Stimulated activated memory B cell treated with anti-CD40 and anti-IgM and Interleukin-4, amounts not matched to agents 10 μg/mL and 1 μg/mL and 100 μg/mL, for 72 hours (primary cell): ENCODE measurements at regions not wholly inside any gene's neighbourhood (a gene's known extent, or its start where the extent isn't known, plus 50 kb on each side); places are given as distances from the start of the nearest gene placed in this dataset.

Source experiments
- ATAC-seq: fragments of 150-1000 bp; cut with Tn5 transposase; 2 replicates; pipeline ENCODE4 v1.10.0; 2021
- H3K27ac Mint-ChIP-seq: one replicate; pipeline ENCODE4 v1.8.0; 2022; ENCODE audit warnings: mild to moderate bottlenecking, mixed read lengths
- H3K27me3 Mint-ChIP-seq: one replicate; pipeline ENCODE4 v1.8.0; 2022; ENCODE audit warnings: mixed read lengths
- H3K36me3 Mint-ChIP-seq: one replicate; pipeline ENCODE4 v1.8.0; 2022; ENCODE audit warnings: mixed read lengths
- H3K4me1 Mint-ChIP-seq: one replicate; pipeline ENCODE4 v1.8.0; 2022; ENCODE audit warnings: mixed read lengths
- H3K4me3 Mint-ChIP-seq: one replicate; pipeline ENCODE4 v1.8.0; 2022; ENCODE audit warnings: mild to moderate bottlenecking, moderate library complexity, mixed read lengths
- H3K9me3 Mint-ChIP-seq: one replicate; pipeline ENCODE4 v1.8.0; 2022; ENCODE audit warnings: mixed read lengths

DNA sequence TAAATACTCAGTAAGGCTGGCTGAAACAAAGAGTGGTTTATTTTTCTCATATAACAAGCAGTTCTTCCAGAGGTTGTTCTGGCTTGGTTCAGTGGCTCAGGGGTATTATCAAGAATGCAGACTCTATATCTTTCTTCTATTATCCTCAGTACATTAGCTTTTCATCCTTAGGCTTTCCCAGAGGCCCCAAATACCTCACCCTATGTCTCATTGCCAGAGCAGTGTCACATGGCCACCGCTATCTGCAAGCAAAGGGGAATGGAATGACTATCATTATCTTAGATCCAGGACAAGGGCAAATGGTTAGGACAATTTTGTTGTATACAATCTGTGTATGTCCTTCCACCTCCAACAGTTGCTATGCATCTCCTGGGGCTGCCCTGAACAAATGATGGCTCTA, 69.0 kb upstream of the SNX2 start:
- Mint-ChIP-seq H3K4me1 (peaks cover 30% of the 10 kb centered on the region), H3K36me3 (no peaks in the 10 kb centered on the region), H3K4me3 (no peak overlapping the region), H3K27ac (no peak overlapping the region), H3K9me3 (no peaks in the 10 kb centered on the region), H3K27me3 (no peaks in the 10 kb centered on the region)
- ATAC-seq: no peak

DNA sequence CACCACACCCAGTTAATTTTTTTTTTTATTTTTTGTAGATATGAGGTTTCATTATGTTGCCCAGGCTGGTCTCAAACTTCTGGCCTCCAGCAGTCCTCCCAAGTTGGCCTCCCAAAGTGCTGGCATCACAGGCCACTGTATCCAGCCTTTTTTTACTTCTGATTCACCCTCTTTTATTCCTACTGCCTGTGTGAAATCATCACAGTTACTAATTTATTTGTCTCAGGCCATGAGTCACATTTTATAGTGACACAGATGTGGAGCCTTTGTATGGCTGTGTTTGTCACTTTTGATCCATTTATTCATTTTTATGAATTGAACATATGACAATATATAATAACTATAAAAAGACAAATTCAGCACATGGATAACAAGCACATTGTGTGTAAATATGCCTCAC, 67.1 kb upstream of the SNX2 start:
- H3K27me3 Mint-ChIP-seq: no peaks in the 10 kb centered on the region
- no peak overlapping the region for H3K27ac Mint-ChIP-seq
- no peak for ATAC-seq
- no peaks in the 10 kb centered on the region for H3K36me3 Mint-ChIP-seq
- peaks cover 11% of the 10 kb centered on the region for H3K4me1 Mint-ChIP-seq
- H3K9me3 Mint-ChIP-seq: no peaks in the 10 kb centered on the region
- H3K4me3 Mint-ChIP-seq: no peak overlapping the region

- Mint-ChIP-seq H3K27ac (no peak overlapping the region), H3K4me3 (no peak overlapping the region), H3K4me1 (peaks cover 6% of the 10 kb centered on the region), H3K36me3 (no peaks in the 10 kb centered on the region), H3K9me3 (no peaks in the 10 kb centered on the region), H3K27me3 (no peaks in the 10 kb centered on the region)
- ATAC-seq: no peak
Measured at GRCh38 chr5:122713041-122713440, 61.8 kb upstream of the SNX2 start.

DNA sequence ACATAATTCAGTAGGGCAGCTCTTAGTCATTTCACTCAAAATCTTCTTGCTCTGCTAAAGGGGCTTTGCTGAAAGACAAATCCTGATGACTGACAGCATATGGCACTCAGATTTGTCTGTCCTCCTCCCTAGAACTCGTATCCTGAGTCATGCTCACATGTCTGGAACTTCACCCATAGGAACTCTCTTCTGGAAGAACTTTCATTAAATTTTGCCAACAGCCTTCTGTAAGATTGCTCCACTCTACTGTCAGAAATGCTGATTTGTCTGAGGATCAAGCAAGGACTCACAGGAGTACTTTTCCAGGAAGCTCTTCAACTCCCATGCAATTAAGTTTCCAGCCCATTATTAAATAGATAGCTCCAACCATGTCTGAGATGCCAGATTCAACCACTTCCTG, 59.8 kb upstream of the SNX2 start:
- no peaks in the 10 kb centered on the region for H3K36me3 Mint-ChIP-seq
- H3K27me3 Mint-ChIP-seq: no peaks in the 10 kb centered on the region
- ATAC-seq: no peak
- no peak overlapping the region for H3K4me3 Mint-ChIP-seq
- no peaks in the 10 kb centered on the region for H3K9me3 Mint-ChIP-seq
- H3K27ac Mint-ChIP-seq: no peak overlapping the region
- H3K4me1 Mint-ChIP-seq: peaks cover 10% of the 10 kb centered on the region

GRCh38 chr5:122718611-122719010, 56.3 kb upstream of the SNX2 start:
- H3K4me1 Mint-ChIP-seq: peaks cover 45% of the 10 kb centered on the region
- no peaks in the 10 kb centered on the region for H3K27me3 Mint-ChIP-seq
- no peaks in the 10 kb centered on the region for H3K9me3 Mint-ChIP-seq
- H3K27ac Mint-ChIP-seq: no peak overlapping the region
- ATAC-seq: no peak
- no peak overlapping the region for H3K4me3 Mint-ChIP-seq
- no peaks in the 10 kb centered on the region for H3K36me3 Mint-ChIP-seq

DNA sequence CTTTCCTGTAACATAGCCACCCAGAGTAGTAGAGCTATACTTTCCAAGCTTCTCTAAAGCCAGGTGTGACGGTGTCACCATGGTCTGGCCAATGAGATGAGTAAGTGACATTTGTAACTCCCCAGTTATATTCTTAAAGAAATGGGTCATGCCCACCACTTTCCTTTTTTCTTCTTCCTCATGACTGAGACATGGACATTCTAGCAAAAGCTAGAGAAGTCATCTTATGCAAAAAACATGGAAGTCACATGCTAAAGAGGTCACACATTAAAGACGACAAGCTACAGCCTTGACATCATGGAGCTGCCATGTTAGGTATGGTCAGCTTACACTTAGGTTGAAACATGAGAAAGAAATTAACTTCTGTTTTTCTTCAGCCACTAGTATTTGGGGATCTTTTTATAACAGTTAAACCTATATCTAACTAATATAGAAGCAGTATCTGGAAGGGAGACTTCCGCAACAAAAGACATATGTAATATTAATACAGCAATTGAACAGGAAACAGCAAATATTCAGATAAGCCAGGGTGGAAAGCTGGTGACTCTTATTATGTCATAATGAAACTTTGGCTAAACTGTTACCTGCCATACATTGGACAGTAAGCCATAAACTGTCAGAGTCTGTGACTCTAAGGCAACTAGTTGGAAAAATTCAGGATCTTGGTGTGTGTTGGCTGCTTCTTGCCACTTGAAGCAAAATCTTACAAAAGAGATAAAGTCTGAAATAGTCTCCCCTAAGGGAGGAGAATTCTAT, 54.7 kb upstream of the SNX2 start:
- Mint-ChIP-seq H3K9me3 (no peaks in the 10 kb centered on the region), H3K4me1 (peaks cover 48% of the 10 kb centered on the region), H3K27me3 (no peaks in the 10 kb centered on the region), H3K4me3 (no peak overlapping the region), H3K36me3 (no peaks in the 10 kb centered on the region), H3K27ac (no peak overlapping the region)
- no peak for ATAC-seq

DNA sequence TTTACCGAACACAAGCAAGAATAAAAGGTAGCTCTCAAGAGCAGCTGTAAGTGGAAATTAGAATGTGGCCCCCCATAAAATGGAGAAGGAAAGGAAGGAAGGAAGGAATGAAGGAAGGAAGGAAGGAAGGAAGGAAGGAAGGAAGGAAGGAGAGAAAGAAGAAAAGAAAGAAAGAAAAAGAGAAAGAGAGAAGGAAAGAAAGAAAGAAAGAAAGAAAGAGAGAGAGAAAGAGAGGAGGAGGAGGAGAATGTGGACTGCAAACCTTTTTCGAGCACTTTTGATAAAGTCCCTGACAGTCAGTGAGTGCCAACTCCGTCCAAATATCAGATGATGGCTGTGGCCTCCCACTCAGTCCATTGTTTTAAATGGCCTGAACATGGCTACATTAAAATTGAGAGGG, 53.8 kb upstream of the SNX2 start:
- H3K4me1 Mint-ChIP-seq: peaks cover 49% of the 10 kb centered on the region
- H3K27ac Mint-ChIP-seq: peak overlapping the region; percentile 56
- no peak for ATAC-seq
- H3K4me3 Mint-ChIP-seq: no peak overlapping the region
- peaks cover 3% of the 10 kb centered on the region for H3K9me3 Mint-ChIP-seq
- no peaks in the 10 kb centered on the region for H3K36me3 Mint-ChIP-seq
- no peaks in the 10 kb centered on the region for H3K27me3 Mint-ChIP-seq

GRCh38 chr5:122722341-122722740, 52.5 kb upstream of the SNX2 start:
- no peak for ATAC-seq
- Mint-ChIP-seq H3K27me3 (no peaks in the 10 kb centered on the region), H3K4me1 (peaks cover 57% of the 10 kb centered on the region), H3K4me3 (no peak overlapping the region), H3K9me3 (peaks cover 3% of the 10 kb centered on the region), H3K36me3 (no peaks in the 10 kb centered on the region), H3K27ac (peak overlapping the region; percentile 56)

DNA sequence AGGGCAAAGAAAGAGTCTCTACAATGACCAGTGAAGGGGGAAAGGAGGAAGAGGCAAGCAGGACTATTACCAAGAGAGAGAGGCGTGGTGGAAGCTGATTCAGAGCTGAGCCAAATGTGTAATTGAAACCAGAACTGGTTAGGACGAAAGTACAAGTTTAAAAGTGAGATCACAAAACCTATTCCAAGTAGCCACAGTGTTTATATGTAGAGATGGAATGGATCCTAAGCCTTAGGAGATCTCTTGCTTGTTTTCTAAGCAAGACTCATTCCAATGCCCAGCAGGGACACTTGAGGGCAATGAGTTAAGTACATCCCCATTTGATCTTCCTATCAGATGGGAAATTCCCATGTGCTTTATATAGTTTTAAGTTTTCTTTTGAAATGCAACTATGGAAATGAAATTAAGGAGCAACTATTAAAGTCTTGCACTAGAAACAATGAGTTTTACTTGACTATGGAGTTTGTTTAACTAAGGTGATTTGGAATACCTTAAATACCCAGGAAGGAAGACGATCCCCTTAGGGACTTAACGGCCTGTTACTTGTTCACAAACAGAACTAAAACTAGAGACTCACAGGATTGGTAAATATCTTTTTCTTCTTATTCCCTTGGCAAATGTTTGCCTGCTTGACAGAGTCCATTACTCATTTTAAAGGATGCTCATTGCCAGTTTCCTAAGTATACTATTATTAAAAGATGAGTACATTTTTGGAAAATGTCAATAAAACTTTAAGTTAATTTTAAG, 51.1 kb upstream of the SNX2 start:
- Mint-ChIP-seq H3K36me3 (peaks cover 2% of the 10 kb centered on the region), H3K9me3 (peaks cover 4% of the 10 kb centered on the region), H3K4me3 (peak overlapping the region; percentile 16), H3K27ac (peak overlapping the region; percentile 56), H3K4me1 (peaks cover 68% of the 10 kb centered on the region), H3K27me3 (no peaks in the 10 kb centered on the region)
- ATAC-seq: peak; percentile 91
